ENCODE measurements at regions not wholly inside any gene's neighbourhood (a gene's known extent, or its start where the extent isn't known, plus 50 kb on each side); places are given as distances from the start of the nearest gene placed in this dataset.

DNA sequence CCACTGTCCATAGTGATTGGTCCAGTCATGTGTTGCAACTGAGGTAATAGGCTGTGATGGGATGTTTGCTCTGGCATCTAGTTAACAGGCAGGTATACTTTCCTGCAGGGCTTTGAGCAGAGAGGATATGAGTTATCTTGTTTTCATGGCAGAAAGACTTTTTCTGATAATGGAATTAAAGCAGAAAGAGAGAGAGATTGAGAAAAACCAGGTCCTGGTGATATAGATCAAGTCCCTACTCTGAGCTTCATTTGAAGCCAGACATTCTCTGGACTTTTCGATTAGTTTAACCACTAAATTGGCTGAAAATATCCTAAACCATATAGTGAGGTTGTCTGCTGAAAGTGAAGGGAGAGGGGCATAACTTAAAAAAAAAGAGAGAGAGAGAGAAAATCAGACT, 233.8 kb upstream of the TBX18 start:
- TF ChIP-seq, protein P1, sequence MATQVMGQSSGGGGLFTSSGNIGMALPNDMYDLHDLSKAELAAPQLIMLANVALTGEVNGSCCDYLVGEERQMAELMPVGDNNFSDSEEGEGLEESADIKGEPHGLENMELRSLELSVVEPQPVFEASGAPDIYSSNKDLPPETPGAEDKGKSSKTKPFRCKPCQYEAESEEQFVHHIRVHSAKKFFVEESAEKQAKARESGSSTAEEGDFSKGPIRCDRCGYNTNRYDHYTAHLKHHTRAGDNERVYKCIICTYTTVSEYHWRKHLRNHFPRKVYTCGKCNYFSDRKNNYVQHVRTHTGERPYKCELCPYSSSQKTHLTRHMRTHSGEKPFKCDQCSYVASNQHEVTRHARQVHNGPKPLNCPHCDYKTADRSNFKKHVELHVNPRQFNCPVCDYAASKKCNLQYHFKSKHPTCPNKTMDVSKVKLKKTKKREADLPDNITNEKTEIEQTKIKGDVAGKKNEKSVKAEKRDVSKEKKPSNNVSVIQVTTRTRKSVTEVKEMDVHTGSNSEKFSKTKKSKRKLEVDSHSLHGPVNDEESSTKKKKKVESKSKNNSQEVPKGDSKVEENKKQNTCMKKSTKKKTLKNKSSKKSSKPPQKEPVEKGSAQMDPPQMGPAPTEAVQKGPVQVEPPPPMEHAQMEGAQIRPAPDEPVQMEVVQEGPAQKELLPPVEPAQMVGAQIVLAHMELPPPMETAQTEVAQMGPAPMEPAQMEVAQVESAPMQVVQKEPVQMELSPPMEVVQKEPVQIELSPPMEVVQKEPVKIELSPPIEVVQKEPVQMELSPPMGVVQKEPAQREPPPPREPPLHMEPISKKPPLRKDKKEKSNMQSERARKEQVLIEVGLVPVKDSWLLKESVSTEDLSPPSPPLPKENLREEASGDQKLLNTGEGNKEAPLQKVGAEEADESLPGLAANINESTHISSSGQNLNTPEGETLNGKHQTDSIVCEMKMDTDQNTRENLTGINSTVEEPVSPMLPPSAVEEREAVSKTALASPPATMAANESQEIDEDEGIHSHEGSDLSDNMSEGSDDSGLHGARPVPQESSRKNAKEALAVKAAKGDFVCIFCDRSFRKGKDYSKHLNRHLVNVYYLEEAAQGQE (IDR thresholded peaks at IDR 0.05; ENCODE audit: low read depth) = no peak
- TF ChIP-seq, protein P2, sequence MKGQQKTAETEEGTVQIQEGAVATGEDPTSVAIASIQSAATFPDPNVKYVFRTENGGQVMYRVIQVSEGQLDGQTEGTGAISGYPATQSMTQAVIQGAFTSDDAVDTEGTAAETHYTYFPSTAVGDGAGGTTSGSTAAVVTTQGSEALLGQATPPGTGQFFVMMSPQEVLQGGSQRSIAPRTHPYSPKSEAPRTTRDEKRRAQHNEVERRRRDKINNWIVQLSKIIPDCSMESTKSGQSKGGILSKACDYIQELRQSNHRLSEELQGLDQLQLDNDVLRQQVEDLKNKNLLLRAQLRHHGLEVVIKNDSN (IDR thresholded peaks at IDR 0.05) = no peak
- TF ChIP-seq NFIC (IDR thresholded peaks at IDR 0.05) (no peak), FOXM1 (IDR thresholded peaks at IDR 0.05; ENCODE audit: borderline replicate concordance, low read depth) (no peak), RAD21 (IDR thresholded peaks at IDR 0.05; ENCODE audit: low read depth) (no peak), EP300 (IDR thresholded peaks at IDR 0.05; ENCODE audit: borderline replicate concordance) (no peak), ZBTB7A (IDR thresholded peaks at IDR 0.05; ENCODE audit: low read depth) (no peak), TEAD4 (IDR thresholded peaks at IDR 0.05) (no peak), CEBPB (IDR thresholded peaks at IDR 0.05) (no peak), EGR1 (IDR thresholded peaks at IDR 0.05) (no peak), TAF1 (IDR thresholded peaks at IDR 0.05; ENCODE audit: low read depth) (no peak), TCF12 (IDR thresholded peaks at IDR 0.05; ENCODE audit: low read depth) (no peak), YY1 (IDR thresholded peaks at IDR 0.05; ENCODE audit: low read depth) (no peak), CREB1 (IDR thresholded peaks at IDR 0.05; ENCODE audit: low read depth) (no peak)

- TF ChIP-seq FOXM1 (IDR thresholded peaks at IDR 0.05; ENCODE audit: borderline replicate concordance, low read depth) = no peak
- TF ChIP-seq EP300 (IDR thresholded peaks at IDR 0.05; ENCODE audit: borderline replicate concordance) = no peak
- no peak for TF ChIP-seq TCF12 (IDR thresholded peaks at IDR 0.05; ENCODE audit: low read depth)
- no peak for TF ChIP-seq CEBPB (IDR thresholded peaks at IDR 0.05)
- no peak for TF ChIP-seq EGR1 (IDR thresholded peaks at IDR 0.05)
- TF ChIP-seq, protein P3, sequence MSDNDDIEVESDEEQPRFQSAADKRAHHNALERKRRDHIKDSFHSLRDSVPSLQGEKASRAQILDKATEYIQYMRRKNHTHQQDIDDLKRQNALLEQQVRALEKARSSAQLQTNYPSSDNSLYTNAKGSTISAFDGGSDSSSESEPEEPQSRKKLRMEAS (IDR thresholded peaks at IDR 0.05) = no peak
- TF ChIP-seq, protein P2 (IDR thresholded peaks at IDR 0.05) = no peak
- TF ChIP-seq TAF1 (IDR thresholded peaks at IDR 0.05; ENCODE audit: low read depth) = no peak
Observed at GRCh38 chr6:84979541-84979940, 215.1 kb upstream of the TBX18 start.

DNA sequence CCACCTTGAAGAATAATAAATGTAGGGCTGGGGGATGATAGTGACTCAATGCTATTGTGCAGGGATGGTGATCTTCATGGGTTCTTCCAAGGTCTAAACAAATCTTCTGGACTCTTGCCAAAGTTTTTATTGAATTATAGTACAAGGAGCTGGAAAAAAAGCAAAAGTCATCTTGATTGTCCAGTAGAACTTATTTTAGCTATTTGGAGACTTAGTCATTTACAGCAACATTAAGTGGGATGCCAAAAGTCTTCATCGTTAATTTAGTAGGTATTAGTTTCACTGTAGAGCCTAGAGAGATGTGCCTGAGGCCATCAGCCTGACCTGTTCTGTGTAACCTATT, 212.9 kb upstream of the TBX18 start:
- TF ChIP-seq EP300 (IDR thresholded peaks at IDR 0.05; ENCODE audit: borderline replicate concordance) = no peak
- no peak for TF ChIP-seq RAD21 (IDR thresholded peaks at IDR 0.05; ENCODE audit: low read depth)
- no peak for TF ChIP-seq YY1 (IDR thresholded peaks at IDR 0.05; ENCODE audit: low read depth)
- TF ChIP-seq TCF12 (IDR thresholded peaks at IDR 0.05; ENCODE audit: low read depth) = no peak
- no peak for TF ChIP-seq FOXM1 (IDR thresholded peaks at IDR 0.05; ENCODE audit: borderline replicate concordance, low read depth)
- no peak for TF ChIP-seq ZBTB7A (IDR thresholded peaks at IDR 0.05; ENCODE audit: low read depth)
- no peak for TF ChIP-seq NFIC (IDR thresholded peaks at IDR 0.05)
- TF ChIP-seq, protein P2 (IDR thresholded peaks at IDR 0.05) = no peak
- no peak for TF ChIP-seq CREB1 (IDR thresholded peaks at IDR 0.05; ENCODE audit: low read depth)
- no peak for TF ChIP-seq TAF1 (IDR thresholded peaks at IDR 0.05; ENCODE audit: low read depth)
- TF ChIP-seq EGR1 (IDR thresholded peaks at IDR 0.05) = no peak
- TF ChIP-seq CEBPB (IDR thresholded peaks at IDR 0.05) = no peak
- TF ChIP-seq TEAD4 (IDR thresholded peaks at IDR 0.05) = no peak

DNA sequence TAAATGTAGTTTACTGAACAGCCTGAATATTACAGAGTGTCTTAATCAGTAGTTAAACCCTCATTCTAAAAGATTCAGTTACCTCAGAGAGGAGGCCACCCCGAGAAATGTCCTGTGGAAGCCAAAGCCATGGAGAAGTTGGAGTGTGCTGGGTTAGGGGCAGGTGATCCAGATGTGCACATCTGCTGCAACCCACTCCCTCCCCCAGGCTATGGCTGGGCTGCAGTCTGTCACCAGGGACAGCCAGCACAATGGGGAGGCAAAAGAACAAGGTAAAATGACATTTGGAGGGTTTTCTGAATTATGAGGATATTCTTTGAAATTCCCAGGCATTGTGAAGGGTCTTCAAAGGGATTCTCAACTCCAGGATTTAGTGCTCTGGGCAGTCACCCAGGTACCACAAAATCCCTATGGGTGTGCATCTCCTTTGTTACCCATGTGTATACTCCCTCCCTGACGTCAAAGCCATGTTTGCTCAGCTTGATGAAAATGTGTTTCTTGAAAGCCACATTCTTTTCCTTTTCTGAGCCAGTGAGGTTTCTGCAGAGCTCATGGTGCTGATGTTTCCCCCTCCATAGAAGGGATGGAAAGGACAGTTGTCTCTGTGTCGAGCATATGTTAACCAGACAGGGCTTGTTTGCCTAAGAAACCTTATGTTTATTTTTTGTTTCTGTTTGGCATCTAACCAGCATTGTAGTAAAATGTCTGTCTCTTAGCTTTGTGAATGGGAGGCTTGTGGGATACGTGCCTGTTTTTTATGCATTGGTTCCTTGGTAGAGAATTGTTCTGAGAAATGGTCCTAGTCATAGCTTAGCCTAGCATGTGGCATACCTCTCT, 212.3 kb upstream of the TBX18 start:
- TF ChIP-seq EGR1 (IDR thresholded peaks at IDR 0.05) (no peak), TEAD4 (IDR thresholded peaks at IDR 0.05) (no peak), ZBTB7A (IDR thresholded peaks at IDR 0.05; ENCODE audit: low read depth) (no peak), YY1 (IDR thresholded peaks at IDR 0.05; ENCODE audit: low read depth) (no peak), CEBPB (IDR thresholded peaks at IDR 0.05) (no peak), CREB1 (IDR thresholded peaks at IDR 0.05; ENCODE audit: low read depth) (no peak), RAD21 (IDR thresholded peaks at IDR 0.05; ENCODE audit: low read depth) (no peak), TCF12 (IDR thresholded peaks at IDR 0.05; ENCODE audit: low read depth) (no peak), FOXM1 (IDR thresholded peaks at IDR 0.05; ENCODE audit: borderline replicate concordance, low read depth) (no peak), TAF1 (IDR thresholded peaks at IDR 0.05; ENCODE audit: low read depth) (no peak), EP300 (IDR thresholded peaks at IDR 0.05; ENCODE audit: borderline replicate concordance) (no peak)
- TF ChIP-seq, protein P3 (IDR thresholded peaks at IDR 0.05) = no peak
- TF ChIP-seq, protein P1 (IDR thresholded peaks at IDR 0.05; ENCODE audit: low read depth) = no peak
- TF ChIP-seq, protein P2 (IDR thresholded peaks at IDR 0.05) = no peak

Data from Ishikawa (cell line).